GM18907 (cell line): ENCODE measurements at regions not wholly inside any gene's neighbourhood (a gene's known extent, or its start where the extent isn't known, plus 50 kb on each side); places are given as distances from the start of the nearest gene placed in this dataset.
A peak's percentile ranks its signal among the peaks of the same experiment; 100 is the strongest.
"Not testable (repeated sequence)": the region's sequence is repeated elsewhere in the genome, so short reads cannot be mapped to it uniquely, and the experiment has no call there.

Experiments
- ATAC-seq: cut with Tn5 transposase; IDR thresholded peaks from one replicate; pipeline ENCODE4 v1.9.1; 2021; ENCODE audit warnings: mild to moderate bottlenecking, moderate library complexity; ENCODE audit not compliant: unreplicated experiment

DNA sequence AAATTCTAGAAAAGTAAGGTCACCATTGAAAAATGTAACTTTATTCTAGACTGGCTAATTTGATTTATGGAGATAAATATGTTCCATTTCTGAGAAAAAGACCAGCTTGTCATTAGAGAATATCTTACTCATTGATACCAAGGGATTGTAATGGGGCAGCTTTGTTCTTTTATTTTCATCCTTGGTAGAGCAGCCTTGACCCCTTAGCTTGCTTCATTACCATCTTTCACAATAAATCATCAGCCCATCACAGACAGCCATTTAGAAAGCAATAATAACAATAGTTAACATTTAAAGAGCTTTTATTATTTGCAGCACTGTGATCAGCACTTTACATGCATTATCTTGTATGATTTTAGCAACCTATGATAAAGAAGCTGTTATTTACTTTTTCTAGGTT is 253.6 kb downstream of the C3orf38 start:
- no peak for ATAC-seq

DNA sequence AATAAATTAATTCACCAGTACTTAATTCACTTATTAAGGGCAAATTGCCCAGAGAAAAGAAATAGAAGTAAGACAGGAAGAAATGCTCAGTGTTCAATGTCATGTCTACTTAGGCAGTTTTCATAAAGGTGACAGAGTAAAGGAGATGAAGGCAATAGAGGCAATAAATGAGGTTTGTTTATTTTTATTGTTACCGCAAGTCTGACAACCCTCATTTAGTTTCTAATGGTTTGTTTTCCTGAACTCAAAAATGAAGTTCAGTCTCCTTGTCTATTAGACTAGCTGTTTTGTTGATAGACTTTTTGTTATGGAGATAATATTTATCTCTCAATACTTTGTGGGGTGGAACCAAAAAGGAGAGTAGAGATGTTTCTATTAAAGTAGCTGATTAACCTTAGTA is 258.3 kb downstream of the C3orf38 start:
- ATAC-seq, result no peak

DNA sequence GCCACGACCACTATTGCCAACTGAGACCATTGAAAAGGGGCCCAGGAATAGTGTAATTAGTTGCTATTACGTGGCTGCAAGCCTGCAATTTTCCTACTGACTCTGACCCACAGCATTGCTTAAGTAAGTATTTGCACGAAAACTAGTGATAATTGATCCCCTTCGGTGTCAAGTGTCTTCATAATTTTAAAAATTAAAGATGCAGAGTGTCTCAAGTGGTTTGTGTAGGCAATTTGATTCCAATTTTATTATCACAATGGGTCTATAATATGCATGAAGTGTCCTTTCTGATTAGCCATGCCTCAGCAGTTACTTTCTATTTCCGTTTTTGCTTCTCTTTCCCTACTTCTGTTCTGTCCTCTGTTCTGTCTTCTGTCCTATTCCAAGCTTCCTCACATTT is 259.2 kb downstream of the C3orf38 start:
- no peak for ATAC-seq

DNA sequence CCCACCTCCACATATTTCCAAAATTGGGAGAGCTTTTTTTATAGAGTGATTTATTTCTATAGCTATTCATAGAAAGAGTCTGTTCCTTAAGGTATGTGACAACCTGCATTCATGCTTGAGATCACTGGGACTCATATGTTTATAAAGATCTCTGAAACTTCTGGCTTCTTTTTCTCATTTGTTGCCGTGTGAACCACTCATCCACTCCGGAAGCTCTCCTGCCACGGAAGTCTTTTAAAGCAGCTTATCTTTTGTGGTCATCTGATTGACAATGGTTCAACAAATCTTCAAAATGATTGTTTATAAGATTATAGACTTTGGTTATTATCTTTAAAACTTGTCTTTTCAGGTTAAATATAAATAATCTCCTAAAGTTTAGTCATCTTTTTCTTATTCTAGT is 260.5 kb downstream of the C3orf38 start:
- ATAC-seq, result no peak

DNA sequence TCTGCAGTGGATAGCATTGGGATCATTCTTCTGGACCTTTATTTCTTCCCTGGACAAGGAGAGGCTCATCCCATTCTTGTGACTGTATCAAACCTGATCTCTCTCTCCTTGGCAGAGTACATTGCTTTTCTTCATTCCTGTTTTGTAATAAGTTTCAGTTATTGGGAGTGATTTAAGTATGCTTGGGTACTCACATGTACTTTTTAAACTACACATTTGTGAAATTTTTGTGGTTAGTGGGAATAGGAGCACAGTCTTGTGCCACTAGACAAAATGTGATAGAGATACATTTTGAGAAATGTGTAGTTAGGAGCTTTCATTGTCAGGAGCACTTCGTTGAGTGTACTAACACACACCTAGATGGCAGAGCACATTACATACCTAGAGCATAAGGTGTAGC is 262.6 kb downstream of the C3orf38 start:
- ATAC-seq, result no peak

DNA sequence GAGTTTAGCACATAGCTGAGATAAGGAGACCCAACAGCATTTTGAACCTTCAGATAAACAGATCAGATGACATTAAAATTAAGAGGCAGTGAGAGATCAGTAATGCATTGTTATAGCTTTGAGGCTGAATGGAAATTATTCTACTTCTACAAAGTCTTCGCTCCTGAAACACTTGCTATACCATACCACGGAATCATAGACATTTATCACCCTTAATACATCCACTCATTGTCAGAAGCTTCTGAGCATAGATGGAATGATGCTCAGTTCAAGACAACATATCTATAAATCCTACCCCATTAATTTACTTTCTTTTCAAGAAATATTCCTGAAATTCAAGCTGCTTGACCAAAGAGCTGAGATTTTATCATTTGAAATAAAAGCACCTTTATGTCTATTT is 266.7 kb downstream of the C3orf38 start:
- ATAC-seq, result no peak

DNA sequence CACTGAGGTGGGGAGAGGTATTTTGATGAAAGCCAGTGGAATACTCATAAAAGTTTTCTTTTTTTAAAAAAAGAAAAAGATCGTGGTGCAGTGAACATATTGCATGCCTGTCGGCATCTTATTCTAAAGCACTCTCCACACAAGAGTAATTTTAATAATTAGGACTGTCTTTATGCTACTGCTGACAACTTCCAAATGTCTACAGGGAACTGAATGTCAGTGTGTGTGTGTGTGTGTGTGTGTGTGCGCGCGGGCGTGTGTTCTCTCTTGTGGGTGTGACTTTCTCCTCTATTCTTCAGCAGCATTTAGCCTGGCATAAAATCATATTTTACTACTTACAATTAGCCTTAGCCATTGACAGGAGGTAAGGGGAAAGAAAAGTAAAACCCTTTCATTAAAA is 268.5 kb downstream of the C3orf38 start:
- ATAC-seq, result no peak

DNA sequence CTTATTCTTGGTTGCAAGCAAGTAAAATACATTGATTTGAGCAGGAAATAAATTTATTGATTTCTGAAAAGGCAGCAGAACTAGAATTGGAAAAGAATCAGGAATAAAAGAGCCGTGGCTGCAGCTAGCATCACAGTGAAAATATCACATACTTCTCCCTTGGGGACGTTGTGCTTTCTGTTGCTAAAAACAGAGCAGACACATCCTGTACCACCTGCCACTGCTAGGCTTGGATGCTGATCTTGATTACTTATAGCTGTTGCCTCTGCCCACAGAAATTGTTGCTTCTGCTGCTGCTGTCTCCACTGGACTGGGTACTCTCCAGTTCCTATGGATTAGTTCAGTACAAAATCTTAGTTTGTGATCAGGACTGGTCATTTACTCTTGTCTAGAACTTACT is 283.8 kb downstream of the C3orf38 start:
- peak; percentile 99 for ATAC-seq

DNA sequence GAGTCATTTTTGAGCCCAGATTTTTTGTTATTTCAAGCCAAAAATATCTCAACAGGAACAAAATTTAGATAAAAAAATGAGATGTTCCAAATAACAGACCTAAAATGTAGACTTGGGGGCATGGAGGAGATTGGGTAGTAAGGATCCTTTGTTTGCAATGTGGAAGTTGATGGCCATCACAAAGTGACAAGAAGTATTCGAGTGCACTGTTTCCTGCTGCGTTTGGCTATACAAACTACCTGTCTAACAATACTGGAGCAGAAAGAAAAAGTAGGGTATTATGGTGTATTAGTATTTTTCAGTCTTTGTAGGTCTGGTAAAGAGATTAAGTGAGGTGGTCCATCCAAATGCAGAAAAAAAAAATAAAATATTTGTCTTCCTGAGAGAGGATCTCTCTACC is 284.2 kb downstream of the C3orf38 start:
- ATAC-seq, result peak; percentile 39

DNA sequence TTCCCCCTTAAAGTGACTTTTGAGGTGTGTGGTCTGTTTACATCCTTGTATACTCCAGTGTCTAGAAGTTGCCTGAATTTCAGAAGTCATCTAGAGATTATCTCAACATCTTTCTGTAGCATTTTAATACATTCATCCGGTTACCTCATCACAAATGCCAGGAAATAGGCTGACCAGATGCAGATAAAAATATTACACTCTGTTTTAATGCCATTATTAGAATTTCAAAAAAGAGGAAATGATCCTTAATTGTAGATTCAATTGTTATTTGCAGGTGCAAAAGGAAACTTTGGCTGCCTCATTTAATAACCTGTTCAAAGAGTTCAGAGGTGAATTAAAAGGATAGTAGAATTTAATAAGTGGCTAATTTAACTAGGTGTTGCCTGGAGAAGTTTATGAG is 290.9 kb downstream of the C3orf38 start:
- peak; percentile 54 for ATAC-seq

DNA sequence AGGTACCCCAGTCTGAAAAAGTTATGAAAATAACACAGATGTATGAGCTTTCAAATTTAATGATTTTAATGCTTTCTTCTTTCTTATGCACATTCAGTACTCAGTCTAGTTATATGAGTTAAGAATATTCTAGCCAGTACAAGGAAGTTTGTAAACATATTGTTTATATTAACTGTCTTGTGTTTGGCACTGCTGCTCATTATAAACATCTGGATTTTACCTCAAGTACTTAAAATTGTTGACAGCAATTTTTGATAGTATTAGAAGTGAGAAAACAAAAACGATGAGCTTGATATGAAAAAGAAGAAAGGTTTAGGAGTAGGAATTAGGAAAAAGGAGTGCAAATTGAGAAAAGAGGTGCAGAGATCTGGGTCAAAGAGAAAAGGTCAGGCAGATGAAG is 293.3 kb downstream of the C3orf38 start:
- no peak for ATAC-seq

DNA sequence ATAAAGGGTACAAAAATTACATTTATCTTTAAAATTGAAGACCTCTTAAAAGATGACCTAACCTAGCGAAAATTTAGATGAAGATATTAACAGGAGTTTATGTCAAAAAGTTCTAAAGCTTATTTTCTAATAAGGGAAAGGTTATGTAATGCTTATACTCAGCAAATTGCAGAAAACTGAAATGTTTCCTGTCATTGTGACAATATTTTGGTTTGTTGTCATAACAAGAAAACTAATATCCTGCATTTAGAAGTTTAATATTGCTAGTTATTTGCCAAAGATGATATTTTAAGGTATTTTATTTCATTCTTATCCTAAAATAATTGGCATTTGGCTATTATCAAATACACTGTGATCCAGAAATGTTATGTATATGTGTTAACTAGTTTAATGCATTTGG is 294.5 kb downstream of the C3orf38 start:
- ATAC-seq, result no peak

DNA sequence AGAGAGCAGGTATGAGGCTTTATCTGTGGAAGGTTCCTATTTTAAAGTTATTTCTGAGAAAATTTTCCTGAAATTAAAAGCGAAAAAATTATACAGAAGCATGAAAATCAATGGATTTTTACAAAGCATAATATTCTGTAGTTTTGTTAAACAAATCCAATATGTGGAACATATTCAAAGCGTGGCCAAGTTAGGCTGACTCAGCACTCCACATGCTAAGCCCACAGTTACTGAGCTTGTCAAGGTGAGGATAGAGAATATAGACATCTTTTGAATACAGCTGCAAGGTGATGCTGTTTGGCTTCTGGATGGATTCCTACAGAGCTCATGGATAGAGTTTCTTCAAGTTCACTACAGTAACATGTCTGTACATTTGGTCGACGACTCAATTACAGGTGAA is 302.5 kb downstream of the C3orf38 start:
- no peak for ATAC-seq

DNA sequence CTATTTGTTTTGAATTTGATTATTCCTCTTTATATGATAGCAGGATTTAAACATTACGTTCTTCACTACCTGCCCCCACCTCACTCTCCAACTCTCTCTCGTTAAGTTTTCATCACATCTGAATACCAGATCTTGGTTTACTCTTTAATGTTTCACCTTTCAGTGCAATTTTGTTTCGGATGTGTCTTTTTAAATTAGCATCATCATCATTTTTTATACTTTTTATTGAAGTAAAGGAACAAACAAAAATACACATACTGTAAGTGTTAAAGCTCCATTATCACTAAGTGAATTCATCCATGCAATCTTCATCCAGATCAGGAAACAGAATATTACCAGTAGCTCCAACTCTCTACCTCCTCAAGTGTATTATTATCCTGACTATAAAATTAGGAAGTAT is 310.6 kb downstream of the C3orf38 start:
- no peak for ATAC-seq

DNA sequence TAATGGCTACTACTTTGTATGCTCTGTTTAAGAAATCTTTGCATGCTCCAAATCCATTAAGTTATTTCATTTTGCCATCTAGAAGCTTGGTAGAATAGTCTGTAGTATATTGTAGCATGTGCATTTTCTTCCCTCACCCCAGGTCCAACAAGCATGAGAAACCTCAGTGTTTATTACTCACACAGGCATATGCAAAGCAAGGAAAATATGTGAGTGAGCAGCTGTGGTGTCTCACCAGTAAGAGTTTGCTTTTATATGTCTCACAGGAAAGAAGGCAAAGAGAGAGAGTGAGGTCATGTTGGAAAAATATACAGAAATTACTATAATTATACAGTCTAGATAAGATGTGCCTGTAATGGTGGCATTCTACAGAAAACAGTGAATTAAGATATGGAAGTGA is 312.5 kb downstream of the C3orf38 start:
- ATAC-seq, result no peak

DNA sequence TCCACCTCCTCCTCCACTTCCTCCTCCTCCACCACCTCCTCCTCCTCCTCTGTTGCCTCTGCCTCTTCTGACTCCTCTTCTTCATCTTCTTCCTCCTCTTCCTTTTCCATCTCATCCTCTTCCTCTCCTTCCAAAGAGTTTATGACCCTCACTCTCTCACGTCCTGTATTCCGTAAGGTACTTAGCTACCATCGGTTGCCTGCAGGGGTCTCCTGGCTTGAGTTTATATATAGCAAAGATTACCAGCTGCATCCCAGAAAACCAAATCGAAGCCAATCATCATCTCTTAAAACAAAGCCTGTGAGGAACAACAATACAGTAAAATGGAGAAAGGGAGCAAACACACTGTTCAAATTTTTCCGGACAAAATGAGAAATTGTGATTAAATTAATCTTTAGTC is 317.4 kb downstream of the C3orf38 start:
- ATAC-seq, result no peak

DNA sequence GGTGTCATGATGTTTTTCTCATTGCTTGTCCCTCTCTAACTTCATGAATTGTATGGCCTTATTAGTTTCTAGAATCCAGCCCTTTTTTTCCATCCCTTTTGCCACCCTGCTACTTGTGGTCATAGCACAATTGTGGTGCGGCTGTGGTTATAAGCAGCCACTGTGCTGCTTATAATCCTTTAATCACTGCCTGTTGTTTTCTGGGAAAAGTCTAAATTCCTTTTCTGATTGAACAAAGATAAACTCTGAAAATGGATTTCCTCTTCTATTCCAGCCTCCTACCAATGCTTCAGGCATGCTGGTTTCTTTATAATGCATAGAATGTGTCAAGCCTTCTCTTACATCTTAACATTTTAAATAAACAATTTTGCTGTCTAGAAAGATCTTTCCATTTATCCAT is 319.5 kb downstream of the C3orf38 start:
- ATAC-seq, result no peak

DNA sequence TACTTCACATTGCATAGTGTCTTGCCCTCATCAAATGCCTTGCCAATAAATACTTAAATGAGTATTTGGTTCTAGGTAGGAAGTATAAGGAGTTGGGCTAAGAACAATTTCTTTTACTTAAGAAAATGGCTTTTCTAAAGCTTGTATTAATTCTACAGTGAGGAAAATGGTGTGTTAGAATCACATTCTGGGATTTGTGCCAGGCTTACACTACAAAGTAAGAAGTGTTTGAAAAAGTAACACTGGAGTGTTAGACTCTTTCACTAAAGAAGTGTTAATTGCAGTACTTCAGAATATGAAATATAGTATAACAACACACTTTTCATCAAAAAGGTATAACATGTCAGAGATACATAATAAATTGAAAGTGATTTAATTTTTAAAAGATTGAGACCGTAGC is 328.7 kb downstream of the C3orf38 start:
- no peak for ATAC-seq

DNA sequence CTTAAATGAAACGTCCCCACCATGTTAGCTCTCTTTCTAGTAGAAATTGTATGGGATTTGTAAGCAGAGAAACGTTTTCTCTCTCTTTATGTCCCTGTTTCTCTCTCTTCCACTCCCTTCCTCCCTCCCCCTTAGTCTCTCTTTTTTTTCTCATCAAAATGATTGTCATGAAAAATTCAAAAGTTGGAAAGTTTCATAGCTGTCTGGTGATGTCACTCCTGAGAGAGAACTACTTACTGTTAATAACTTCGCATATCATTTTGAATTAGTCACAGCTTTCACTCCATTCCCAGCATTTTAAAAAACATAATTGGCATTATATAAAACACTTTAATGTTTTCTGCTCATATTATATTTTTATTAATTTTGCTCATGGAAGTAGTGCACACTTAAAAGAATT is 331.1 kb downstream of the C3orf38 start:
- ATAC-seq, result no peak

DNA sequence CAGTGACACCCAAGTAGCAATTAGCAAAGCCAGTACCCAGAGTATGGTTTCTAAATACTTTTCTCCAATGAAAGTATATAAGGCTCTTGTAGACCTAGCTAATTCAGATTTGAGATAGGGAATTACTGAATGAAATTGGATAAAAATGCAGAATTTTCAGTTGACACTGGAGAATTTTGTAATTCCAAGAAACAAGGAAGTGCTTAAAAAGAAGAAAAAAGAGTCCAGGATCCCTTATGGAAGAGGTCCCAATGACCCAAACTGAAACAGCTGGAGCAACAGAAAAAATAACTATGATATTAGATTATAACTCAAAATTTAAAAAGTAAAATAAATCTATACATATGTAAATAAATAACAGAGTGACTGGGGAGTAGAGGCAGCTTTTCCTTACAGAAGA is 335.2 kb downstream of the C3orf38 start:
- no peak for ATAC-seq

DNA sequence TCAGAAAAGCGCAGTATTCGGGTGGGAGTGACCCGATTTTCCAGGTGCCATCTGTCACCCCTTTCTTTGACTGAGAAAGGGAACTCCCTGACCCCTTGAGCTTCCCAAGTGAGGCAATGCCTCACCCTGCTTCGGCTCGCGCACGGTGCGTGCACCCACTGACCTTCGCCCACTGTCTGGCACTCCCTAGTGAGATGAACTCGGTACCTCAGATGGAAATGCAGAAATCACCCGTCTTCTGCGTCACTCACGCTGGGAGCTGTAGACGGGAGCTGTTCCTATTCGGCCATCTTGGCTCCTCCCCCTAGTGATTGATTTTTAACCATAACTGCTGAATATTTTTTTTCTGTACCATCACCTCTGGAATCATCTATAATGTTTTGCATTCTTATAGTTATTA is 359.1 kb downstream of the C3orf38 start:
- ATAC-seq, result not testable (repeated sequence)

DNA sequence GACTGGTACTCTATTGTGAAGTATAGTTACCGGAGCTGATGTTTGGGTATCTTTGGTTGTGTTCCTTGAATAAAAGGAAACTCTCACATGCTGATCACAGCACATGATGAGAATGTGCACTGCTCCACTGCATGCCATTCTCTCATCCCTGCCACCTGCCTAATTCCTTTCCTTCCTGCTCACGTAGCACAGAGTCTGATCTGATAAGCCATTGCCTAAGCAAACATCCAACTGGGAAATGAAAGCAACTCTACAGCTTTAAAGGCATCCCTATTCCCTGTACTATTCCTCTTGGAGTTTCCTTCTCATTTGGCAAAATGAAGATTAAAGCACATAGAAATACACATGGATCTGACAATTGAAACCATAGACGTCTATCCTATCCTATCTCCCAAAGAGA is 359.8 kb downstream of the C3orf38 start:
- ATAC-seq, result no peak

DNA sequence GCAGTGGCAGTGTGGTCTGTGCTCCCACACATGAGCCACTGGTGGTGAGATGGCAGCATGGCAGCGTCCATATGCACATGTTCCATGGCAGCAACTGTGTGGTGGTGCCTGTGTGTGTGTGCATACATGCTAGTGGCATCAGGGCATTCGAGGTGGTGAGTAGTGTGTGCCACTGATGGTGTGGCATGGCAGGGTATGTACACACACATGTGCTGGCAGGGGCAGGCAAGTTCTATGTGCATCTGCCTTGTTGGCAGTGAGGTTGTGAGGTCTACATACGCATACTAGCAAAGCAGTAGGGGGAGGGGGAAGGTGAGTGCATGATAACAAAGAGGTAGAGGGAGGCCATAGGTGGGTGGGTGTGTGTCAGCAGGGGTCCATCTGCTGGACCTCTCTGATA is 378.7 kb downstream of the C3orf38 start:
- ATAC-seq, result no peak

DNA sequence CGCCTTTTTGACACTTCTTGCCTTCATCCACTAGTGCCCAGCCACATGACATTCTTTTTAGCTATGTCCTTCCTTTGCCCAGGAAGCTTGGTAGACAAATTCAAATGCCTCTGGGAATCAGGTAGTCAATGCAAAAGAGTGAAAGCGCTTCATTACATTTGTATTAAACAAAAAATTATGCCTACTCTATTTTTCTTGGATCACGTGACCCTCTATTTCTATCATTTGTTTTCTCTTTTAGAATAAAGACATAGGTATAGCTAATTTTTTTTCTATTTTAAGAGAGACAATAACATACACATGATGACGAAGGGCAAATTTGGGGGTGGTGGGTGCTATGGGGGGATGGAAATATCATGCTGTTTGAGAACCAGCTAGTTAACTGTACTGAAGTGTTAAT is 384.8 kb downstream of the C3orf38 start:
- no peak for ATAC-seq
